ENCODE measurements at regions not wholly inside any gene's neighbourhood (a gene's known extent, or its start where the extent isn't known, plus 50 kb on each side); places are given as distances from the start of the nearest gene placed in this dataset.
A peak's percentile ranks its signal among the peaks of the same experiment; 100 is the strongest.
"Not testable (repeated sequence)": the region's sequence is repeated elsewhere in the genome, so short reads cannot be mapped to it uniquely, and the experiment has no call there.

GRCh38 chr9:88917375-88917774 lies 73.9 kb upstream of the S1PR3 start:
- DNase-seq (ENCODE audit: low read depth in 2 of 3, low spot score in 2 of 3): no peak

- DNase-seq (ENCODE audit: low read depth in 2 of 3, low spot score in 2 of 3): not testable (repeated sequence)
Measured at GRCh38 chr9:88918537-88918936, 72.7 kb upstream of the S1PR3 start.

GRCh38 chr9:88920645-88921044 lies 70.6 kb upstream of the S1PR3 start:
- DNase-seq (ENCODE audit: low read depth in 2 of 3, low spot score in 2 of 3): no peak

GRCh38 chr9:88922091-88922490 lies 69.2 kb upstream of the S1PR3 start:
- DNase-seq (ENCODE audit: low read depth in 2 of 3, low spot score in 2 of 3): peak in 1 of 3 experiments; percentile 19

GRCh38 chr9:88923092-88923491 lies 68.2 kb upstream of the S1PR3 start:
- DNase-seq (ENCODE audit: low read depth in 2 of 3, low spot score in 2 of 3): no peak

GRCh38 chr9:88923653-88924288 lies 67.5 kb upstream of the S1PR3 start:
- no peak for DNase-seq (ENCODE audit: low read depth in 2 of 3, low spot score in 2 of 3)

- DNase-seq (ENCODE audit: low read depth in 2 of 3, low spot score in 2 of 3): no peak
Measured at GRCh38 chr9:88925481-88925880, 65.8 kb upstream of the S1PR3 start.

- DNase-seq (ENCODE audit: low read depth in 2 of 3, low spot score in 2 of 3): no peak
Measured at GRCh38 chr9:88926781-88927505, 64.3 kb upstream of the S1PR3 start.

GRCh38 chr9:88927510-88927909 lies 63.8 kb upstream of the S1PR3 start:
- no peak for DNase-seq (ENCODE audit: low read depth in 2 of 3, low spot score in 2 of 3)

- DNase-seq (ENCODE audit: low read depth in 2 of 3, low spot score in 2 of 3): no peak
Measured at GRCh38 chr9:88930716-88931115, 60.6 kb upstream of the S1PR3 start.

- no peak for DNase-seq (ENCODE audit: low read depth in 2 of 3, low spot score in 2 of 3)
Measured at GRCh38 chr9:88932766-88933165, 58.5 kb upstream of the S1PR3 start.

GRCh38 chr9:88933607-88934379 lies 57.5 kb upstream of the S1PR3 start:
- no peak for DNase-seq (ENCODE audit: low read depth in 2 of 3, low spot score in 2 of 3)

GRCh38 chr9:88934876-88935535 lies 56.3 kb upstream of the S1PR3 start:
- no peak for DNase-seq (ENCODE audit: low read depth in 2 of 3, low spot score in 2 of 3)

GRCh38 chr9:88936132-88936531 lies 55.1 kb upstream of the S1PR3 start:
- DNase-seq (ENCODE audit: low read depth in 2 of 3, low spot score in 2 of 3): no peak

GRCh38 chr9:88936668-88937067 lies 54.6 kb upstream of the S1PR3 start:
- DNase-seq (ENCODE audit: low read depth in 2 of 3, low spot score in 2 of 3): no peak

- no peak for DNase-seq (ENCODE audit: low read depth in 2 of 3, low spot score in 2 of 3)
Measured at GRCh38 chr9:88937248-88937647, 54.0 kb upstream of the S1PR3 start.

GRCh38 chr9:88938189-88938588 lies 53.1 kb upstream of the S1PR3 start:
- DNase-seq (ENCODE audit: low read depth in 2 of 3, low spot score in 2 of 3): no peak
